K562 (cell line): ENCODE measurements at regions not wholly inside any gene's neighbourhood (a gene's known extent, or its start where the extent isn't known, plus 50 kb on each side); places are given as distances from the start of the nearest gene placed in this dataset.

Source experiments
- ATAC-seq: fragments of 200-7000 bp; cut with Tn5 transposase; 3 replicates; pipeline ENCODE4 v1.9.1; 2020; ENCODE audit warnings: moderate library complexity
- BruUV-seq: library from RNA; stranded (reverse); fragments of 400-500 nt; replicated peaks from 2 replicates; lab custom pipeline; 2021; lab: Mats Ljungman, UMichigan
- CTCF ChIA-PET: fragments of 300-600 bp; formaldehyde crosslinking; extraction: SDS; loops from one replicate; lab custom pipeline; 2021; ENCODE audit warnings: low intra/inter-chr PET ratio; lab: Yijun Ruan, JAX
- POLR2A ChIA-PET: fragments of 300-600, 350-650 bp; sonication (Branson Sonifier 250); formaldehyde crosslinking; extraction: SDS; loops from one replicate; lab custom pipeline; 2021; ENCODE audit warnings: antibody characterized with exemption, inconsistent platforms; lab: Yijun Ruan, JAX
- DNase-seq, 4 experiments: peaks; one replicate each; pipeline versions ENCODE4 v3.0.0 to v3.0.0-alpha.2; 2011 to 2018; ENCODE audit warnings: low spot score in 3 of 4, mixed read lengths in 3 of 4; ENCODE audit errors: extremely low read depth in 1 of 4
- FAIRE-seq: peaks from 2 replicates; lab custom pipeline; 2011; peaks lifted over from hg19 to GRCh38; lab: Jason Lieb, UNC
- H2AFZ ChIP-seq: 2 replicates; pipeline ENCODE4 v1.6.0; 2011; ENCODE audit warnings: low read depth, low read length, control low read depth, inconsistent platforms
- H3K27ac ChIP-seq: fragments of 200-600 bp; 3 replicates; pipeline ENCODE4 v1.8.0; 2011; ENCODE audit warnings: low read depth, mild to moderate bottlenecking, control low read depth, inconsistent platforms, low read length, moderate library complexity, mixed read lengths; ENCODE audit errors: extremely low read depth
- H3K27me3 ChIP-seq, 2 experiments: fragments of 300-600 bp in 1 of 2; 2 replicates in 1 of 2; 3 replicates in 1 of 2; pipeline versions ENCODE4 v1.6.0 to v1.8.0; 2011; ENCODE audit warnings: inconsistent platforms in 2 of 2, low read length in 2 of 2, mild to moderate bottlenecking in 1 of 2, mixed read lengths in 1 of 2, moderate library complexity in 1 of 2; ENCODE audit not compliant: control insufficient read depth in 2 of 2, insufficient read depth in 2 of 2
- H3K36me3 ChIP-seq: fragments of 300-600 bp; 3 replicates; pipeline ENCODE4 v1.8.0; 2011; ENCODE audit warnings: mild to moderate bottlenecking, low read length, inconsistent platforms; ENCODE audit not compliant: control insufficient read depth, insufficient read depth
- H3K4me1 ChIP-seq, 2 experiments: fragments of 200-600 bp in 1 of 2; replicated peaks in 1 of 2; 2 replicates in 1 of 2; 3 replicates in 1 of 2; pipeline versions ENCODE4 v1.5.1 to v1.8.0; 2011; ENCODE audit warnings: inconsistent platforms in 2 of 2, low read length in 2 of 2, mild to moderate bottlenecking in 1 of 2, mixed read lengths in 1 of 2, moderate library complexity in 1 of 2; ENCODE audit not compliant: control insufficient read depth in 2 of 2, insufficient read depth in 2 of 2
- H3K4me2 ChIP-seq: 2 replicates; pipeline ENCODE4 v1.6.1; 2011; ENCODE audit warnings: low read length, control low read depth, inconsistent platforms, mixed read lengths; ENCODE audit not compliant: insufficient read depth
- H3K4me3 ChIP-seq: fragments of 200-600 bp; sonication (generic), shearing (Covaris generic); 2 replicates; pipeline ENCODE4 v1.5.1; 2016; ENCODE audit warnings: control low read depth, inconsistent platforms
- H3K79me2 ChIP-seq: fragments of 200-600 bp; 3 replicates; pipeline ENCODE4 v1.8.0; 2011; ENCODE audit warnings: low read length, inconsistent platforms; ENCODE audit not compliant: control insufficient read depth, insufficient read depth
- H3K9ac ChIP-seq, 2 experiments: 2 replicates each; pipeline versions ENCODE4 v1.6.0 to v1.6.1; 2011; ENCODE audit warnings: low read depth in 2 of 2, low read length in 2 of 2, control low read depth in 1 of 2, inconsistent platforms in 1 of 2, mild to moderate bottlenecking in 1 of 2, mixed read lengths in 1 of 2; ENCODE audit not compliant: insufficient read depth in 1 of 2
- H3K9me1 ChIP-seq: one replicate; pipeline ENCODE4 v1.6.0; 2011; ENCODE audit warnings: inconsistent platforms, mild to moderate bottlenecking, low read length, moderate library complexity; ENCODE audit not compliant: control insufficient read depth, insufficient read depth
- H3K9me3 ChIP-seq: replicated peaks from 2 replicates; pipeline ENCODE4 v1.5.1; 2011; ENCODE audit warnings: low read depth, low read length, inconsistent platforms; ENCODE audit not compliant: control insufficient read depth, insufficient read depth
- H4K20me1 ChIP-seq: replicated peaks from 2 replicates; pipeline ENCODE4 v1.6.1; 2011; ENCODE audit warnings: low read length, inconsistent platforms, mixed read lengths; ENCODE audit not compliant: control insufficient read depth, insufficient read depth
- ARID3B ChIP-seq: fragments of 250-450 bp; sonication (Bioruptor Pico); IDR thresholded peaks from 2 replicates; pipeline ENCODE4 v1.4.0; 2020; ENCODE audit warnings: borderline replicate concordance
- ATF1 ChIP-seq, 2 experiments: fragments of 450-650 bp in 1 of 2; IDR thresholded peaks; 2 replicates each; pipeline ENCODE4 v1.6.1; 2016; ENCODE audit warnings: missing compliant biosample characterization in 1 of 2, missing genetic modification characterization in 1 of 2
- E4F1 ChIP-seq: fragments of 250-450 bp; sonication (Bioruptor Pico); IDR thresholded peaks from 2 replicates; pipeline ENCODE4 v1.5.0; 2021; ENCODE audit warnings: mild to moderate bottlenecking, borderline replicate concordance
- FIP1L1 ChIP-seq: fragments of 200-400 bp; formaldehyde crosslinking; IDR thresholded peaks from 2 replicates; pipeline ENCODE4 v1.6.1; 2018; ENCODE audit warnings: mild to moderate bottlenecking, low read depth, low read length; ENCODE audit not compliant: poor library complexity, severe bottlenecking
- GTF3C2 ChIP-seq: IDR thresholded peaks from 3 replicates; pipeline ENCODE4 v1.6.1; 2011; ENCODE audit warnings: borderline replicate concordance, mild to moderate bottlenecking, moderate library complexity; ENCODE audit not compliant: insufficient read length; ENCODE audit errors: extremely low read depth
- HDAC2 ChIP-seq: fragments of 450-650 bp; IDR thresholded peaks from 2 replicates; pipeline ENCODE4 v1.6.1; 2016; ENCODE audit warnings: mild to moderate bottlenecking
- MAZ ChIP-seq, 2 experiments: fragments of 450-650 bp in 1 of 2; sonication (generic) in 1 of 2; formaldehyde crosslinking; IDR thresholded peaks in 1 of 2; conservative IDR thresholded peaks in 1 of 2; 2 replicates each; pipeline versions ENCODE4 v1.4.0 to v1.5.0; 2020; ENCODE audit warnings: mild to moderate bottlenecking in 1 of 2, missing genetic modification reagents in 1 of 2
- RHOXF2B ChIP-seq: fragments of 250-450 bp; sonication (Bioruptor Pico); conservative IDR thresholded peaks from 2 replicates; pipeline ENCODE4 v1.5.1; 2021
- SLC30A9 ChIP-seq: fragments of 250-450 bp; sonication (Bioruptor Pico); IDR thresholded peaks from 2 replicates; pipeline ENCODE4 v1.8.0; 2022; ENCODE audit warnings: mild to moderate bottlenecking, moderate library complexity
- whole genome bisulfite sequencing: fragments of 100-300 bp; shearing (Covaris generic); methylation state at CpG from one replicate; pipeline ENCODE4 v1.1.6; 2016; ENCODE audit warnings: low coverage, mixed read lengths; ENCODE audit not compliant: insufficient coverage; ENCODE audit errors: missing lambda C conversion rate; 5-methylcytosine and 5-hydroxymethylcytosine counted together
- in situ Hi-C: fragments of 300-500 bp; cut with MboI; formaldehyde crosslinking; loops from 4 replicates; pipeline ENCODE4 v1.15.0; 2018; ENCODE audit warnings: inconsistent platforms, mixed read lengths
- intact Hi-C: fragments of 100-400 bp; cut with micrococcal nuclease; formaldehyde crosslinking; loops from 2 replicates; pipeline ENCODE4 v1.14.2; 2022

GRCh38 chr6:105739764-105740163 is 336.9 kb upstream of the PREP start:
- no peak for DNase-seq
- Histone ChIP-seq H3K36me3 (no peaks in the 10 kb centered on the region), H3K4me2 (no peak overlapping the region), H3K27me3 (no peaks in the 10 kb centered on the region), H3K27ac (no peak overlapping the region), H3K4me3 (no peak overlapping the region), H2AFZ (no peak overlapping the region), H3K79me2 (no peaks in the 10 kb centered on the region), H3K4me1 (peaks cover 0 to 4% of the 10 kb centered on the region in 2 experiments; a peak in 3 of 5 replicates), H4K20me1 (no peaks in the 10 kb centered on the region), H3K9me3 (no peaks in the 10 kb centered on the region), H3K9ac (no peak overlapping the region), H3K9me1 (no peaks in the 10 kb centered on the region)
- CTCF ChIA-PET: no interaction called here
- 29% methylated on average over 2 of the region's 2 CpGs for WGBS
- FAIRE-seq: no peak
- ATAC-seq: no peak
- in situ Hi-C loops: no loop called here
- POLR2A ChIA-PET: interaction anchor here (0.9 kb wide), 1 partner anchor 11 kb away, joined by 3 read pairs; no protein-coding TSS in a partner anchor
- BruUV-seq: no TSS peak
- intact Hi-C loops: loop anchor here (10.0 kb wide), 1 partner anchor 565 kb away; no protein-coding TSS in a partner anchor
- TF ChIP-seq FIP1L1: no peak
- TF ChIP-seq SLC30A9 (CRISPR knock-in tag): no peak
- no peak for TF ChIP-seq E4F1 (CRISPR knock-in tag)
- no peak for TF ChIP-seq GTF3C2
- TF ChIP-seq RHOXF2B (CRISPR knock-in tag): no peak
- no peak for TF ChIP-seq MAZ (CRISPR knock-in tag; conservative IDR thresholded peaks at IDR 0.05 in 1 of 2, IDR thresholded peaks at IDR 0.05 in 1 of 2)
- TF ChIP-seq HDAC2: no peak
- no peak for TF ChIP-seq ARID3B
- TF ChIP-seq ATF1 (CRISPR knock-in tag; IDR thresholded peaks at IDR 0.05): no peak
- no peak for TF ChIP-seq ATF1 (tag; IDR thresholded peaks at IDR 0.05)
